Liver (tissue), 8 donors: ENCODE measurements at regions not wholly inside any gene's neighbourhood (a gene's known extent, or its start where the extent isn't known, plus 50 kb on each side); places are given as distances from the start of the nearest gene placed in this dataset.

ENCODE experiments used
- DNase-seq: peaks from one replicate; pipeline ENCODE4 v3.0.0-alpha.2; 2017; ENCODE audit warnings: low spot score
- H3K27ac ChIP-seq, 2 donors: one replicate each; pipeline ENCODE4 v1.7.0; 2013; ENCODE audit warnings: inconsistent platforms in 2 of 2, low read length in 2 of 2, control low read depth in 1 of 2, low read depth in 1 of 2, mild to moderate bottlenecking in 1 of 2
- H3K27me3 ChIP-seq, 4 donors: one replicate each; pipeline versions ENCODE4 v1.6.1 to v1.7.0; 2013; ENCODE audit warnings: low read length in 3 of 4, inconsistent platforms in 1 of 4, mild to moderate bottlenecking in 1 of 4, moderate library complexity in 1 of 4; ENCODE audit not compliant: control insufficient read depth in 4 of 4, insufficient read depth in 4 of 4
- H3K36me3 ChIP-seq, 4 donors: one replicate each; pipeline versions ENCODE4 v1.6.1 to v1.7.0; 2013; ENCODE audit warnings: low read length in 3 of 4, mild to moderate bottlenecking in 3 of 4, low read depth in 1 of 4, moderate library complexity in 1 of 4; ENCODE audit not compliant: control insufficient read depth in 4 of 4, insufficient read depth in 3 of 4
- H3K4me1 ChIP-seq, 4 donors: one replicate each; pipeline versions ENCODE4 v1.6.1 to v1.7.0; 2013; ENCODE audit warnings: low read length in 3 of 4, mild to moderate bottlenecking in 3 of 4, moderate library complexity in 1 of 4; ENCODE audit not compliant: control insufficient read depth in 4 of 4, insufficient read depth in 4 of 4
- H3K4me3 ChIP-seq, 3 donors: one replicate each; pipeline versions ENCODE4 v1.6.1 to v1.7.0; 2013; ENCODE audit warnings: low read length in 3 of 3, control low read depth in 1 of 3, low read depth in 1 of 3, mild to moderate bottlenecking in 1 of 3
- H3K9ac ChIP-seq, 2 donors: one replicate each; pipeline ENCODE4 v1.7.0; 2013; ENCODE audit warnings: low read length in 2 of 2, mild to moderate bottlenecking in 2 of 2, moderate library complexity in 2 of 2, control low read depth in 1 of 2, low read depth in 1 of 2
- H3K9me3 ChIP-seq, 4 donors: one replicate each; pipeline versions ENCODE4 v1.6.1 to v1.7.0; 2013; ENCODE audit warnings: low read length in 3 of 4; ENCODE audit not compliant: control insufficient read depth in 4 of 4
- ATF3 ChIP-seq: IDR thresholded peaks from 2 replicates; pipeline ENCODE4 v1.6.1; 2016; ENCODE audit warnings: antibody characterized with exemption
- FOXA1 ChIP-seq: IDR thresholded peaks from 2 replicates; pipeline ENCODE4 v1.6.1; 2016; ENCODE audit warnings: antibody characterized with exemption
- FOXA2 ChIP-seq: IDR thresholded peaks from 2 replicates; pipeline ENCODE4 v1.6.1; 2016; ENCODE audit warnings: antibody characterized with exemption
- GABPA ChIP-seq, 2 donors: IDR thresholded peaks in 1 of 2; conservative IDR thresholded peaks in 1 of 2; 2 replicates each; pipeline ENCODE4 v1.6.1; 2016; ENCODE audit warnings: antibody characterized with exemption in 2 of 2, mild to moderate bottlenecking in 1 of 2, moderate library complexity in 1 of 2
- HNF4A ChIP-seq, 2 donors: conservative IDR thresholded peaks; 2 replicates each; pipeline ENCODE4 v1.6.1; 2016; ENCODE audit warnings: antibody characterized with exemption in 2 of 2, mild to moderate bottlenecking in 2 of 2
- HNF4G ChIP-seq: IDR thresholded peaks from 2 replicates; pipeline ENCODE4 v1.6.1; 2016; ENCODE audit warnings: antibody characterized with exemption
- JUND ChIP-seq, 2 donors: IDR thresholded peaks; 2 replicates each; pipeline ENCODE4 v1.6.1; 2016; ENCODE audit warnings: antibody characterized with exemption in 2 of 2
- NR2F2 ChIP-seq: IDR thresholded peaks from 2 replicates; pipeline ENCODE4 v1.6.1; 2016; ENCODE audit warnings: antibody characterized with exemption
- RAD21 ChIP-seq, 2 donors: IDR thresholded peaks; 2 replicates each; pipeline ENCODE4 v1.6.1; 2016; ENCODE audit warnings: antibody characterized with exemption in 2 of 2, mild to moderate bottlenecking in 2 of 2
- RXRA ChIP-seq, 2 donors: IDR thresholded peaks; 2 replicates each; pipeline ENCODE4 v1.6.1; 2017 to 2018; ENCODE audit warnings: antibody characterized with exemption in 2 of 2, mild to moderate bottlenecking in 1 of 2
- SP1 ChIP-seq: IDR thresholded peaks from 2 replicates; pipeline ENCODE4 v1.6.1; 2018; ENCODE audit warnings: antibody characterized with exemption, mild to moderate bottlenecking
- TAF1 ChIP-seq: conservative IDR thresholded peaks from 2 replicates; pipeline ENCODE4 v1.6.1; 2016; ENCODE audit warnings: antibody characterized with exemption, mild to moderate bottlenecking
- YY1 ChIP-seq: IDR thresholded peaks from 2 replicates; pipeline ENCODE4 v1.6.1; 2016; ENCODE audit warnings: antibody characterized with exemption, mild to moderate bottlenecking
- ZBTB33 ChIP-seq: IDR thresholded peaks from 2 replicates; pipeline ENCODE4 v1.6.1; 2016; ENCODE audit warnings: antibody characterized with exemption
- whole genome bisulfite sequencing: extraction: QIAGEN DNeasy Blood & Tissue Kit; methylation state at CpG from one replicate; pipeline ENCODE4 v1.1.7; 2013; 5-methylcytosine and 5-hydroxymethylcytosine counted together
- TF ChIP-seq, protein P1 (sequence below): IDR thresholded peaks from 2 replicates; pipeline ENCODE4 v1.6.1; 2016; ENCODE audit warnings: antibody characterized with exemption
- TF ChIP-seq, protein P2 (sequence below): fragments of 150-350 bp; IDR thresholded peaks from 2 replicates; pipeline ENCODE4 v1.5.1; 2017; ENCODE audit warnings: improper control_type of control experiment, low read depth, low read length; ENCODE audit not compliant: missing input control
- TF ChIP-seq, protein P3 (sequence below): IDR thresholded peaks from 2 replicates; pipeline ENCODE4 v1.6.1; 2016; ENCODE audit warnings: antibody characterized with exemption, mild to moderate bottlenecking
- donor health status: healthy.
- donor health status: healthy.
- donor health status: healthy.
- donor health status: healthy.
- donor health status: healthy.

GRCh38 chr2:138435701-138436100 is 65.9 kb upstream of the SPOPL start:
- H3K4me3 ChIP-seq, result no peak overlapping the region

More at GRCh38 chr2:138435701-138436100, 65.9 kb upstream of the SPOPL start:
- Histone ChIP-seq H3K27ac (no peak overlapping the region), H3K4me1 (peaks cover 0 to 8% (median 5%) of the 10 kb centered on the region in 4 donors), H3K9me3 (no peaks in the 10 kb centered on the region), H3K36me3 (no peaks in the 10 kb centered on the region), H3K27me3 (no peaks in the 10 kb centered on the region), H3K9ac (no peak overlapping the region)
- TF ChIP-seq GABPA (IDR thresholded peaks at IDR 0.05 in 1 of 2, conservative IDR thresholded peaks at IDR 0.05 in 1 of 2), result no peak
- TF ChIP-seq NR2F2, result no peak
- TF ChIP-seq, protein P1, sequence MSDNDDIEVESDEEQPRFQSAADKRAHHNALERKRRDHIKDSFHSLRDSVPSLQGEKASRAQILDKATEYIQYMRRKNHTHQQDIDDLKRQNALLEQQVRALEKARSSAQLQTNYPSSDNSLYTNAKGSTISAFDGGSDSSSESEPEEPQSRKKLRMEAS, result no peak
- TF ChIP-seq, protein P2, sequence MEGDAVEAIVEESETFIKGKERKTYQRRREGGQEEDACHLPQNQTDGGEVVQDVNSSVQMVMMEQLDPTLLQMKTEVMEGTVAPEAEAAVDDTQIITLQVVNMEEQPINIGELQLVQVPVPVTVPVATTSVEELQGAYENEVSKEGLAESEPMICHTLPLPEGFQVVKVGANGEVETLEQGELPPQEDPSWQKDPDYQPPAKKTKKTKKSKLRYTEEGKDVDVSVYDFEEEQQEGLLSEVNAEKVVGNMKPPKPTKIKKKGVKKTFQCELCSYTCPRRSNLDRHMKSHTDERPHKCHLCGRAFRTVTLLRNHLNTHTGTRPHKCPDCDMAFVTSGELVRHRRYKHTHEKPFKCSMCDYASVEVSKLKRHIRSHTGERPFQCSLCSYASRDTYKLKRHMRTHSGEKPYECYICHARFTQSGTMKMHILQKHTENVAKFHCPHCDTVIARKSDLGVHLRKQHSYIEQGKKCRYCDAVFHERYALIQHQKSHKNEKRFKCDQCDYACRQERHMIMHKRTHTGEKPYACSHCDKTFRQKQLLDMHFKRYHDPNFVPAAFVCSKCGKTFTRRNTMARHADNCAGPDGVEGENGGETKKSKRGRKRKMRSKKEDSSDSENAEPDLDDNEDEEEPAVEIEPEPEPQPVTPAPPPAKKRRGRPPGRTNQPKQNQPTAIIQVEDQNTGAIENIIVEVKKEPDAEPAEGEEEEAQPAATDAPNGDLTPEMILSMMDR, result no peak
- no peak for TF ChIP-seq FOXA1
- TF ChIP-seq, protein P3, sequence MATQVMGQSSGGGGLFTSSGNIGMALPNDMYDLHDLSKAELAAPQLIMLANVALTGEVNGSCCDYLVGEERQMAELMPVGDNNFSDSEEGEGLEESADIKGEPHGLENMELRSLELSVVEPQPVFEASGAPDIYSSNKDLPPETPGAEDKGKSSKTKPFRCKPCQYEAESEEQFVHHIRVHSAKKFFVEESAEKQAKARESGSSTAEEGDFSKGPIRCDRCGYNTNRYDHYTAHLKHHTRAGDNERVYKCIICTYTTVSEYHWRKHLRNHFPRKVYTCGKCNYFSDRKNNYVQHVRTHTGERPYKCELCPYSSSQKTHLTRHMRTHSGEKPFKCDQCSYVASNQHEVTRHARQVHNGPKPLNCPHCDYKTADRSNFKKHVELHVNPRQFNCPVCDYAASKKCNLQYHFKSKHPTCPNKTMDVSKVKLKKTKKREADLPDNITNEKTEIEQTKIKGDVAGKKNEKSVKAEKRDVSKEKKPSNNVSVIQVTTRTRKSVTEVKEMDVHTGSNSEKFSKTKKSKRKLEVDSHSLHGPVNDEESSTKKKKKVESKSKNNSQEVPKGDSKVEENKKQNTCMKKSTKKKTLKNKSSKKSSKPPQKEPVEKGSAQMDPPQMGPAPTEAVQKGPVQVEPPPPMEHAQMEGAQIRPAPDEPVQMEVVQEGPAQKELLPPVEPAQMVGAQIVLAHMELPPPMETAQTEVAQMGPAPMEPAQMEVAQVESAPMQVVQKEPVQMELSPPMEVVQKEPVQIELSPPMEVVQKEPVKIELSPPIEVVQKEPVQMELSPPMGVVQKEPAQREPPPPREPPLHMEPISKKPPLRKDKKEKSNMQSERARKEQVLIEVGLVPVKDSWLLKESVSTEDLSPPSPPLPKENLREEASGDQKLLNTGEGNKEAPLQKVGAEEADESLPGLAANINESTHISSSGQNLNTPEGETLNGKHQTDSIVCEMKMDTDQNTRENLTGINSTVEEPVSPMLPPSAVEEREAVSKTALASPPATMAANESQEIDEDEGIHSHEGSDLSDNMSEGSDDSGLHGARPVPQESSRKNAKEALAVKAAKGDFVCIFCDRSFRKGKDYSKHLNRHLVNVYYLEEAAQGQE, result no peak
- TF ChIP-seq ZBTB33, result no peak
- no peak for TF ChIP-seq RXRA (IDR thresholded peaks at IDR 0.05)
- TF ChIP-seq HNF4A (conservative IDR thresholded peaks at IDR 0.05), result no peak
- TF ChIP-seq TAF1, result no peak
- TF ChIP-seq SP1, result no peak
- no peak for TF ChIP-seq RAD21 (IDR thresholded peaks at IDR 0.05)
- TF ChIP-seq HNF4G, result no peak
- TF ChIP-seq JUND (IDR thresholded peaks at IDR 0.05), result no peak
- TF ChIP-seq FOXA2, result no peak
- TF ChIP-seq ATF3, result no peak
- no peak for TF ChIP-seq YY1
- WGBS, result 41% methylated on average over 1 of the region's 1 CpG
- DNase-seq, result no peak
